PC-3 (cell line): ENCODE measurements at regions not wholly inside any gene's neighbourhood (a gene's known extent, or its start where the extent isn't known, plus 50 kb on each side); places are given as distances from the start of the nearest gene placed in this dataset.

Source experiments
- ATAC-seq: fragments of 200-7000 bp; cut with Tn5 transposase; 2 replicates; pipeline ENCODE4 v1.9.1; 2020; ENCODE audit warnings: mild to moderate bottlenecking, moderate library complexity
- BruUV-seq: library from RNA; stranded (reverse); fragments of 400-500 nt; replicated peaks from 2 replicates; lab custom pipeline; 2021; lab: Mats Ljungman, UMichigan
- CTCF ChIA-PET: fragments of 300-600 bp; sonication (Branson Sonifier 250); formaldehyde crosslinking; loops from one replicate; lab custom pipeline; 2022; ENCODE audit warnings: antibody characterized with exemption; lab: Charles Lee
- POLR2A ChIA-PET: fragments of 300-600 bp; sonication (Branson Sonifier 250); formaldehyde crosslinking; loops from one replicate; lab custom pipeline; 2022; ENCODE audit warnings: antibody characterized with exemption; ENCODE audit not compliant: unreplicated experiment; lab: Charles Lee
- DNase-seq: peaks from one replicate; pipeline ENCODE4 v3.0.0-alpha.2; 2015
- H2AFZ ChIP-seq: fragments of 300-600 bp; sonication (generic); 2 replicates; pipeline ENCODE4 v1.6.0; 2016; ENCODE audit warnings: antibody characterized with exemption, low read length
- H3F3A ChIP-seq: fragments of 300-600 bp; sonication (generic); one replicate; pipeline ENCODE4 v1.6.0; 2017; ENCODE audit warnings: antibody characterized with exemption, low read length, control low read depth, mild to moderate bottlenecking; ENCODE audit not compliant: unreplicated experiment
- H3K27ac ChIP-seq: fragments of 300-600 bp; sonication (generic); 2 replicates; pipeline ENCODE4 v1.5.1; 2016; ENCODE audit warnings: mild to moderate bottlenecking, low read length
- H3K27me3 ChIP-seq: fragments of 300-600 bp; sonication (generic); 2 replicates; pipeline ENCODE4 v1.6.1; 2016; ENCODE audit warnings: low read length, mixed read lengths
- H3K36me3 ChIP-seq: fragments of 300-600 bp; sonication (generic); 2 replicates; pipeline ENCODE4 v1.6.1; 2016; ENCODE audit warnings: low read depth, mixed run types, low read length, mixed read lengths
- H3K4me1 ChIP-seq: fragments of 300-600 bp; sonication (generic); 2 replicates; pipeline ENCODE4 v1.5.1; 2016; ENCODE audit warnings: low read length; ENCODE audit not compliant: insufficient read depth
- H3K4me2 ChIP-seq: fragments of 300-600 bp; sonication (generic); 2 replicates; pipeline ENCODE4 v1.6.0; 2016; ENCODE audit warnings: low read length
- H3K4me3 ChIP-seq: fragments of 300-600 bp; sonication (generic); 2 replicates; pipeline ENCODE4 v1.5.1; 2016; ENCODE audit warnings: mild to moderate bottlenecking, low read length, mixed read lengths
- H3K79me2 ChIP-seq: fragments of 300-600 bp; sonication (generic); 2 replicates; pipeline ENCODE4 v1.6.1; 2017; ENCODE audit warnings: low read length, mixed read lengths
- H3K9ac ChIP-seq: fragments of 300-600 bp; sonication (generic); 2 replicates; pipeline ENCODE4 v1.6.0; 2016; ENCODE audit warnings: mild to moderate bottlenecking, low read length
- H3K9me2 ChIP-seq: fragments of 300-600 bp; sonication (generic); replicated peaks from 2 replicates; pipeline ENCODE4 v1.6.1; 2016; ENCODE audit warnings: mixed run types, low read length, mixed read lengths
- H3K9me3 ChIP-seq: fragments of 300-600 bp; sonication (generic); 2 replicates; pipeline ENCODE4 v1.6.1; 2016; ENCODE audit warnings: low read length, mixed read lengths
- H4K20me1 ChIP-seq: fragments of 300-600 bp; sonication (generic); 2 replicates; pipeline ENCODE4 v1.6.1; 2016; ENCODE audit warnings: low read length, mixed read lengths
- EZH2 ChIP-seq: fragments of 300-600 bp; sonication (generic); IDR thresholded peaks from one replicate; pipeline ENCODE4 v1.6.1; 2017; ENCODE audit warnings: antibody characterized with exemption, mild to moderate bottlenecking, low read length; ENCODE audit not compliant: unreplicated experiment
- EZH2phosphoT487 ChIP-seq: fragments of 300-600 bp; sonication (generic); IDR thresholded peaks from 2 replicates; pipeline ENCODE4 v1.6.1; 2018; ENCODE audit warnings: mild to moderate bottlenecking, antibody characterized with exemption, low read length, borderline replicate concordance
- intact Hi-C: fragments of 100-400 bp; cut with micrococcal nuclease; formaldehyde crosslinking; loops from 2 replicates; pipeline ENCODE4 v1.9.0; 2023
- TF ChIP-seq, protein P1 (sequence below): fragments of 300-600 bp; sonication (generic); conservative IDR thresholded peaks from 2 replicates; pipeline ENCODE4 v1.5.1; 2017; ENCODE audit warnings: antibody characterized with exemption, low read depth, mild to moderate bottlenecking, low read length

DNA sequence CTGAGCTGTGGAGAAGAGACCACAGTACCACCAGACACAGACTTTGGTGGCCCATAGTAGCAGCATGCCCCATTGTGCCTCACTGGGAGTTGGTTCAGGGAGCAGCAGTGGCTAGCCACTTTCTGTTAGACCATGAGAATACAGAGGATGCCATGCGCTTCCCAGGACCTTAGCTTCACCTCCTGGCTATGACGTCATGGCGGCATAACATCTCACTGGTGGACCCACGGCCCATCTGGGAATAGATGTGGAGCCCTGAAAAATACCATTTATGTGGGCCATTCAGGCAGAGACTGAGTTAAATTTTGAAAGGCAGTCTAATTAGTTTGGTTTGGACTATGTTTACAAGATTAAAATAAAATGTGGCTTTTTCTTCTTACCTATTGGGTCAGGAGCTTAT is 55.1 kb upstream of the NMD3 start:
- ATAC-seq, result no peak
- H3K9me3 ChIP-seq, result peaks cover 20% of the 10 kb centered on the region
- no peak overlapping the region for H3K4me2 ChIP-seq
- H3K9me2 ChIP-seq, result no peaks in the 10 kb centered on the region
- no peaks in the 10 kb centered on the region for H3K79me2 ChIP-seq
- no TSS peak for BruUV-seq
- no peaks in the 10 kb centered on the region for H4K20me1 ChIP-seq
- intact Hi-C loops, result no loop called here
- CTCF ChIA-PET, result no interaction called here
- no peak overlapping the region for H3K27ac ChIP-seq
- no peaks in the 10 kb centered on the region for H3K27me3 ChIP-seq
- POLR2A ChIA-PET, result no interaction called here
- H3K9ac ChIP-seq, result no peak overlapping the region
- no peak overlapping the region for H2AFZ ChIP-seq
- TF ChIP-seq, protein P1, sequence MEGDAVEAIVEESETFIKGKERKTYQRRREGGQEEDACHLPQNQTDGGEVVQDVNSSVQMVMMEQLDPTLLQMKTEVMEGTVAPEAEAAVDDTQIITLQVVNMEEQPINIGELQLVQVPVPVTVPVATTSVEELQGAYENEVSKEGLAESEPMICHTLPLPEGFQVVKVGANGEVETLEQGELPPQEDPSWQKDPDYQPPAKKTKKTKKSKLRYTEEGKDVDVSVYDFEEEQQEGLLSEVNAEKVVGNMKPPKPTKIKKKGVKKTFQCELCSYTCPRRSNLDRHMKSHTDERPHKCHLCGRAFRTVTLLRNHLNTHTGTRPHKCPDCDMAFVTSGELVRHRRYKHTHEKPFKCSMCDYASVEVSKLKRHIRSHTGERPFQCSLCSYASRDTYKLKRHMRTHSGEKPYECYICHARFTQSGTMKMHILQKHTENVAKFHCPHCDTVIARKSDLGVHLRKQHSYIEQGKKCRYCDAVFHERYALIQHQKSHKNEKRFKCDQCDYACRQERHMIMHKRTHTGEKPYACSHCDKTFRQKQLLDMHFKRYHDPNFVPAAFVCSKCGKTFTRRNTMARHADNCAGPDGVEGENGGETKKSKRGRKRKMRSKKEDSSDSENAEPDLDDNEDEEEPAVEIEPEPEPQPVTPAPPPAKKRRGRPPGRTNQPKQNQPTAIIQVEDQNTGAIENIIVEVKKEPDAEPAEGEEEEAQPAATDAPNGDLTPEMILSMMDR, result no peak
- no peak for TF ChIP-seq EZH2
- TF ChIP-seq EZH2phosphoT487, result no peak
- H3F3A ChIP-seq, result peaks cover 17% of the 10 kb centered on the region
- H3K36me3 ChIP-seq, result peaks cover 18% of the 10 kb centered on the region; the same call in 1 of the 2 replicates
- H3K4me1 ChIP-seq, result peaks cover 15% of the 10 kb centered on the region
- no peak for DNase-seq
- H3K4me3 ChIP-seq, result no peak overlapping the region

GRCh38 chr3:161171113-161171512 is 50.0 kb upstream of the NMD3 start:
- no peaks in the 10 kb centered on the region for H3K36me3 ChIP-seq
- H3K4me3 ChIP-seq, result no peak overlapping the region
- H3F3A ChIP-seq, result no peaks in the 10 kb centered on the region
- CTCF ChIA-PET, result interaction anchor here (0.6 to 1.0 kb wide), 2 partner anchors 22 to 72 kb away, joined by 4 to 9 read pairs; no protein-coding TSS in a partner anchor
- H4K20me1 ChIP-seq, result no peaks in the 10 kb centered on the region
- POLR2A ChIA-PET, result no interaction called here
- TF ChIP-seq, protein P1, result no peak
- TF ChIP-seq EZH2phosphoT487 (no peak), EZH2 (no peak)
- intact Hi-C loops, result loop anchor here (2.0 to 10.0 kb wide), 3 partner anchors 34 to 216 kb away; no protein-coding TSS in a partner anchor
- H3K9me3 ChIP-seq, result 0 out of 2 replicates have a peak, but pooled peaks cover under 1% of the 10 kb centered on the region
- no peaks in the 10 kb centered on the region for H3K9me2 ChIP-seq
- no peaks in the 10 kb centered on the region for H3K79me2 ChIP-seq
- BruUV-seq, result no TSS peak
- H2AFZ ChIP-seq, result no peak overlapping the region
- H3K4me2 ChIP-seq, result no peak overlapping the region
- H3K4me1 ChIP-seq, result peaks cover 24% of the 10 kb centered on the region
- H3K9ac ChIP-seq, result no peak overlapping the region
- ATAC-seq, result peak; percentile 92
- DNase-seq, result peak; percentile 71
- no peak overlapping the region for H3K27ac ChIP-seq
- H3K27me3 ChIP-seq, result no peaks in the 10 kb centered on the region
